ENCODE measurements at regions not wholly inside any gene's neighbourhood (a gene's known extent, or its start where the extent isn't known, plus 50 kb on each side); places are given as distances from the start of the nearest gene placed in this dataset.

DNA sequence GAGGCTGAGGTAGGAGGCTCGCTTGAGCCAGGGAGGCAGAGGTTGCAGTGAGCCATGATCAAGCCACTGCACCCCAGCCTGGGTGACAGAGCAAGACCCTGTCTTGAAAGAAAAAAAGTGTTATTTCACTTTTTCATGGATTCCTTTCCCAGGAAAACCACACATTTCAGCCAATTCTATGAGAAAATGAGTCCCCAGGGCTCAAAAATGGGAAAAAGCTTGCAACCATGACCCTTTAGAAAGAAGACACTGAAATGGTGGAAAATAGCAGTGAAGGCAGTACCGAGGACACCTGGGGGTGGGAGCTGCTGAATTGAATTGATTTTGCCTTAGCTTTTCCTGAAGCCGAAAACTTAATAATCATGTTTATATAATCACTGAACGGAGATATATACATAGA, 284.2 kb upstream of the HDAC4 start:
- TF ChIP-seq CTCF (IDR thresholded peaks at IDR 0.05) (no peak), EP300 (IDR thresholded peaks at IDR 0.05; ENCODE audit: low read depth) (no peak), POLR2A (IDR thresholded peaks at IDR 0.05) (no peak)
